Ascending aorta (tissue), 2 donors: ENCODE measurements at regions not wholly inside any gene's neighbourhood (a gene's known extent, or its start where the extent isn't known, plus 50 kb on each side); places are given as distances from the start of the nearest gene placed in this dataset.

Source experiments
- DNase-seq, 2 donors: peaks; one replicate each; pipeline ENCODE4 v3.0.0-alpha.2; 2019; ENCODE audit warnings: low spot score in 2 of 2
- H3K27ac ChIP-seq, 2 donors: fragments of 200-600 bp; sonication (generic); one replicate each; pipeline ENCODE4 v1.5.1; 2016 to 2017; ENCODE audit warnings: mild to moderate bottlenecking in 1 of 2
- H3K27me3 ChIP-seq: fragments of 200-600 bp; sonication (generic); one replicate; pipeline ENCODE4 v1.5.1; 2017
- H3K36me3 ChIP-seq, 2 donors: fragments of 200-600 bp; sonication (generic); one replicate each; pipeline ENCODE4 v1.5.1; 2016
- H3K4me1 ChIP-seq, 2 donors: fragments of 200-600 bp; sonication (generic); one replicate each; pipeline ENCODE4 v1.5.1; 2016 to 2017; ENCODE audit warnings: mild to moderate bottlenecking in 1 of 2
- H3K4me3 ChIP-seq, 2 donors: fragments of 200-600 bp; sonication (generic); one replicate each; pipeline ENCODE4 v1.5.1; 2016 to 2017; ENCODE audit warnings: mild to moderate bottlenecking in 1 of 2
- H3K9me3 ChIP-seq, 2 donors: fragments of 200-600 bp; sonication (generic); one replicate each; pipeline ENCODE4 v1.5.1; 2016
- CTCF ChIP-seq, 3 experiments: fragments of 200-600 bp in 2 of 3; fragments of 450-650 bp in 1 of 3; sonication (generic) in 2 of 3; IDR thresholded peaks; one replicate each; pipeline ENCODE4 v1.5.1; 2016 to 2019; ENCODE audit warnings: antibody characterized with exemption in 3 of 3, mild to moderate bottlenecking in 1 of 3, moderate library complexity in 1 of 3
- intact Hi-C: fragments of 100-400 bp; cut with DNase I; formaldehyde crosslinking; loops from one replicate; pipeline ENCODE4 v1.15.1; 2023

- intact Hi-C loops, result no loop called here
- DNase-seq, result no peak
- Histone ChIP-seq H3K36me3 (no peaks in the 10 kb centered on the region), H3K9me3 (no peaks in the 10 kb centered on the region), H3K4me1 (no peaks in the 10 kb centered on the region), H3K27ac (no peak overlapping the region), H3K27me3 (no peaks in the 10 kb centered on the region), H3K4me3 (no peak overlapping the region)
- TF ChIP-seq CTCF (IDR thresholded peaks at IDR 0.05), result no peak
Measured at GRCh38 chr16:79790854-79791253, 190.3 kb upstream of the MAF start.

GRCh38 chr16:79788949-79789348 is 188.4 kb upstream of the MAF start:
- no peak overlapping the region for H3K27ac ChIP-seq
- no peaks in the 10 kb centered on the region for H3K36me3 ChIP-seq
- no peaks in the 10 kb centered on the region for H3K27me3 ChIP-seq
- H3K4me1 ChIP-seq, result no peaks in the 10 kb centered on the region
- no peak for TF ChIP-seq CTCF (IDR thresholded peaks at IDR 0.05)
- H3K4me3 ChIP-seq, result no peak overlapping the region
- DNase-seq, result no peak
- no peaks in the 10 kb centered on the region for H3K9me3 ChIP-seq
- intact Hi-C loops, result no loop called here

GRCh38 chr16:79786389-79786788 is 185.9 kb upstream of the MAF start:
- Histone ChIP-seq H3K36me3 (no peaks in the 10 kb centered on the region), H3K4me1 (no peaks in the 10 kb centered on the region), H3K9me3 (no peaks in the 10 kb centered on the region), H3K4me3 (no peak overlapping the region), H3K27ac (no peak overlapping the region), H3K27me3 (no peaks in the 10 kb centered on the region)
- no peak for DNase-seq
- intact Hi-C loops, result no loop called here
- no peak for TF ChIP-seq CTCF (IDR thresholded peaks at IDR 0.05)

- no peaks in the 10 kb centered on the region for H3K27me3 ChIP-seq
- no peaks in the 10 kb centered on the region for H3K4me1 ChIP-seq
- no peaks in the 10 kb centered on the region for H3K36me3 ChIP-seq
- H3K27ac ChIP-seq, result no peak overlapping the region
- H3K9me3 ChIP-seq, result no peaks in the 10 kb centered on the region
- no peak overlapping the region for H3K4me3 ChIP-seq
- no peak for TF ChIP-seq CTCF (IDR thresholded peaks at IDR 0.05)
- intact Hi-C loops, result no loop called here
- no peak for DNase-seq
Measured at GRCh38 chr16:79784007-79784406, 183.5 kb upstream of the MAF start.

GRCh38 chr16:79777679-79778078 is 177.1 kb upstream of the MAF start:
- no peak for TF ChIP-seq CTCF (IDR thresholded peaks at IDR 0.05)
- no peaks in the 10 kb centered on the region for H3K4me1 ChIP-seq
- H3K4me3 ChIP-seq, result no peak overlapping the region
- no peaks in the 10 kb centered on the region for H3K36me3 ChIP-seq
- H3K27ac ChIP-seq, result no peak overlapping the region
- no peaks in the 10 kb centered on the region for H3K27me3 ChIP-seq
- no peaks in the 10 kb centered on the region for H3K9me3 ChIP-seq
- DNase-seq, result no peak
- intact Hi-C loops, result no loop called here

- TF ChIP-seq CTCF (IDR thresholded peaks at IDR 0.05), result no peak
- no peaks in the 10 kb centered on the region for H3K9me3 ChIP-seq
- no peaks in the 10 kb centered on the region for H3K27me3 ChIP-seq
- no peak for DNase-seq
- no peaks in the 10 kb centered on the region for H3K4me1 ChIP-seq
- no peak overlapping the region for H3K27ac ChIP-seq
- intact Hi-C loops, result no loop called here
- H3K4me3 ChIP-seq, result no peak overlapping the region
- H3K36me3 ChIP-seq, result no peaks in the 10 kb centered on the region
Measured at GRCh38 chr16:79776243-79776847, 175.8 kb upstream of the MAF start.
